PC-9 (cell line): ENCODE measurements at regions not wholly inside any gene's neighbourhood (a gene's known extent, or its start where the extent isn't known, plus 50 kb on each side); places are given as distances from the start of the nearest gene placed in this dataset.

Experiments
- CTCF ChIP-seq: fragments of 200-600 bp; sonication (generic); conservative IDR thresholded peaks from 2 replicates; pipeline ENCODE4 v1.6.1; 2017; ENCODE audit warnings: mixed run types, antibody characterized with exemption, mild to moderate bottlenecking, moderate library complexity
- EZH2 ChIP-seq: fragments of 200-600 bp; sonication (generic); IDR thresholded peaks from 2 replicates; pipeline ENCODE4 v1.8.0; 2017; ENCODE audit warnings: antibody characterized with exemption, low read depth

- TF ChIP-seq CTCF, result no peak
- TF ChIP-seq EZH2, result no peak
These were observed 191.0 kb upstream of the LRP1B start for GRCh38 chr2:142321706-142322280.
